Spleen (tissue), 11 donors: ENCODE measurements at regions not wholly inside any gene's neighbourhood (a gene's known extent, or its start where the extent isn't known, plus 50 kb on each side); places are given as distances from the start of the nearest gene placed in this dataset.
A peak's percentile ranks its signal among the peaks of the same experiment; 100 is the strongest.

Experiments used
- DNase-seq: peaks from one replicate; pipeline ENCODE4 v3.0.0-alpha.2; 2020
- H3K27ac ChIP-seq, 8 donors: fragments of 200-600 bp; sonication (generic) in 7 of 8; 1 replicate in 4 of 8; 2 replicates in 4 of 8; pipeline versions ENCODE4 v1.5.0 to v1.8.0; 2016 to 2021; ENCODE audit warnings: inconsistent platforms in 4 of 8, mild to moderate bottlenecking in 4 of 8, moderate library complexity in 1 of 8
- H3K27me3 ChIP-seq, 7 donors: fragments of 200-600 bp; sonication (generic) in 6 of 7; replicated peaks in 1 of 7; 1 replicate in 4 of 7; 2 replicates in 3 of 7; pipeline versions ENCODE4 v1.5.0 to v1.8.0; 2016 to 2021; ENCODE audit warnings: inconsistent platforms in 3 of 7, mild to moderate bottlenecking in 1 of 7
- H3K36me3 ChIP-seq, 6 donors: fragments of 200-600 bp; sonication (generic) in 5 of 6; 1 replicate in 4 of 6; 2 replicates in 2 of 6; pipeline versions ENCODE4 v1.5.0 to v1.8.0; 2016 to 2021; ENCODE audit warnings: inconsistent platforms in 2 of 6
- H3K4me1 ChIP-seq, 6 donors: fragments of 200-600 bp; sonication (generic) in 5 of 6; 1 replicate in 3 of 6; 2 replicates in 3 of 6; pipeline versions ENCODE4 v1.5.0 to v1.8.0; 2016 to 2021; ENCODE audit warnings: inconsistent platforms in 3 of 6
- H3K4me3 ChIP-seq, 8 donors: fragments of 200-600 bp; sonication (generic) in 7 of 8; 1 replicate in 4 of 8; 2 replicates in 4 of 8; pipeline versions ENCODE4 v1.5.0 to v1.8.0; 2016 to 2021; ENCODE audit warnings: inconsistent platforms in 4 of 8, mild to moderate bottlenecking in 4 of 8, moderate library complexity in 2 of 8
- H3K9me3 ChIP-seq, 8 donors: fragments of 200-600 bp; sonication (generic) in 7 of 8; 1 replicate in 4 of 8; 2 replicates in 4 of 8; pipeline versions ENCODE4 v1.5.0 to v1.8.0; 2016 to 2021; ENCODE audit warnings: inconsistent platforms in 4 of 8
- CTCF ChIP-seq, 11 experiments: fragments of 200-600 bp in 7 of 11; fragments of 450-650 bp in 4 of 11; sonication (generic) in 4 of 11; IDR thresholded peaks in 8 of 11; conservative IDR thresholded peaks in 3 of 11; 1 replicate in 7 of 11; 2 replicates in 4 of 11; pipeline versions ENCODE4 v1.4.0 to v1.8.0; 2016 to 2021; ENCODE audit warnings: antibody characterized with exemption in 11 of 11, inconsistent platforms in 4 of 11, mild to moderate bottlenecking in 1 of 11
- POLR2A ChIP-seq, 3 donors: fragments of 450-650 bp; IDR thresholded peaks; one replicate each; pipeline ENCODE4 v1.5.1; 2017; ENCODE audit warnings: antibody characterized with exemption in 3 of 3, mild to moderate bottlenecking in 1 of 3
- POLR2AphosphoS5 ChIP-seq, 3 donors: sonication (generic); formaldehyde crosslinking; IDR thresholded peaks; one replicate each; pipeline ENCODE4 v1.5.1; 2017; ENCODE audit warnings: antibody characterized with exemption in 3 of 3
- WGBS, 5 donors: extraction: QIAGEN DNeasy Blood & Tissue Kit in 3 of 5; methylation state at CpG; one replicate each; pipeline versions ENCODE4 v1.1.5 to v1.1.7; 2013 to 2018; 5-methylcytosine and 5-hydroxymethylcytosine counted together
- intact Hi-C: fragments of 100-400 bp; cut with DNase I; formaldehyde crosslinking; loops from one replicate; pipeline ENCODE4 v1.15.0; 2023; ENCODE audit warnings: low total_unique reads
- donor health status: healthy with polysubstance abuse.
- donor health status: DM: no; HTN: no; CAD: no; lungs with moderate emphysema.
- donor health status: DM: no; HTN: no; CAD: no.
- donor health status: Bipolar disorder and iron deficiency.
- donor health status: healthy.
- donor health status: DM: no; HTN: no; CAD: no.
- donor health status: DM: yes; HTN: yes; CAD: no.

DNA sequence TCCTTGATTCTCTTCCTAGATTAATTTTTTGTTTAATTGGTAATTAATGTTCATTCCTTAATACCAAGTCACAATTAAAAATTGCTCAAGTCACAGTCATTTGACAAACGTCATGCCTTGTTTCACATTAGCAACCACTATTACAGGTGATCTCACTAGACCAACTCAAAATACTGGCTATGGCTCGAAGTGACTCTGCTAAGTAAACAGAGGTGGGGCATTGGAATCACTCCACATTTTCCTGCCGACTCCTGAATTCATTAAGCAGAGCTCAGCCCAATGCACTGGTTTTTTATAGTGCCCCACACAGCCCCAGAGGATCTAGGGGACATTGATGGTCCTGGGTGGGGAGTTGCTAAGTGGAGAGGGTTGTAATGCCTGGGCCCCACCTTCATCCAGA lies 201.2 kb upstream of the NSMCE3 start:
- 46 to 66% (median 59%) methylated on average over 3 of the region's 3 CpGs for WGBS, 5 donors
- Histone ChIP-seq H3K4me3 (no peak overlapping the region), H3K4me1 (no peaks in the 10 kb centered on the region), H3K36me3 (no peaks in the 10 kb centered on the region), H3K9me3 (no peaks in the 10 kb centered on the region), H3K27me3 (no peaks in the 10 kb centered on the region), H3K27ac (no peak overlapping the region)
- TF ChIP-seq CTCF (IDR thresholded peaks at IDR 0.05 in 8 of 11, conservative IDR thresholded peaks at IDR 0.05 in 3 of 11) (no peak), POLR2AphosphoS5 (IDR thresholded peaks at IDR 0.05) (no peak), POLR2A (IDR thresholded peaks at IDR 0.05) (no peak)
- no peak for DNase-seq
- intact Hi-C loops = no loop called here

GRCh38 chr15:29470311-29470710 lies 200.7 kb upstream of the NSMCE3 start:
- TF ChIP-seq POLR2A (IDR thresholded peaks at IDR 0.05) = no peak
- TF ChIP-seq CTCF (IDR thresholded peaks at IDR 0.05 in 8 of 11, conservative IDR thresholded peaks at IDR 0.05 in 3 of 11) = no peak
- no peak for TF ChIP-seq POLR2AphosphoS5 (IDR thresholded peaks at IDR 0.05)
- DNase-seq = peak; percentile 32
- Histone ChIP-seq H3K36me3 (no peaks in the 10 kb centered on the region), H3K4me3 (no peak overlapping the region), H3K27me3 (no peaks in the 10 kb centered on the region), H3K4me1 (no peaks in the 10 kb centered on the region), H3K9me3 (no peaks in the 10 kb centered on the region), H3K27ac (no peak overlapping the region)
- intact Hi-C loops = no loop called here
- 74 to 92% (median 79%) methylated on average over 12 to 14 of the region's 14 CpGs for WGBS, 5 donors

GRCh38 chr15:29468899-29469298 lies 199.3 kb upstream of the NSMCE3 start:
- Histone ChIP-seq H3K36me3 (no peaks in the 10 kb centered on the region), H3K27ac (no peak overlapping the region), H3K27me3 (no peaks in the 10 kb centered on the region), H3K9me3 (no peaks in the 10 kb centered on the region), H3K4me3 (no peak overlapping the region), H3K4me1 (no peaks in the 10 kb centered on the region)
- intact Hi-C loops = no loop called here
- no peak for DNase-seq
- WGBS, 5 donors = 67 to 91% (median 79%) methylated on average over 10 of the region's 10 CpGs
- TF ChIP-seq POLR2A (IDR thresholded peaks at IDR 0.05) (no peak), POLR2AphosphoS5 (IDR thresholded peaks at IDR 0.05) (no peak), CTCF (IDR thresholded peaks at IDR 0.05 in 8 of 11, conservative IDR thresholded peaks at IDR 0.05 in 3 of 11) (no peak)

GRCh38 chr15:29467091-29467490 lies 197.5 kb upstream of the NSMCE3 start:
- no peaks in the 10 kb centered on the region for H3K27me3 ChIP-seq
- H3K4me1 ChIP-seq = no peaks in the 10 kb centered on the region
- no peak overlapping the region for H3K27ac ChIP-seq
- no peak overlapping the region for H3K4me3 ChIP-seq
- intact Hi-C loops = no loop called here
- no peaks in the 10 kb centered on the region for H3K36me3 ChIP-seq
- H3K9me3 ChIP-seq = no peaks in the 10 kb centered on the region
- no peak for DNase-seq
- TF ChIP-seq CTCF (IDR thresholded peaks at IDR 0.05 in 8 of 11, conservative IDR thresholded peaks at IDR 0.05 in 3 of 11) (no peak), POLR2A (IDR thresholded peaks at IDR 0.05) (no peak), POLR2AphosphoS5 (IDR thresholded peaks at IDR 0.05) (no peak)
- WGBS, 5 donors = 84 to 91% (median 87%) methylated on average over 4 of the region's 4 CpGs
